Stomach (tissue), 8 donors: ENCODE measurements at regions not wholly inside any gene's neighbourhood (a gene's known extent, or its start where the extent isn't known, plus 50 kb on each side); places are given as distances from the start of the nearest gene placed in this dataset.
"Not testable (repeated sequence)": the region's sequence is repeated elsewhere in the genome, so short reads cannot be mapped to it uniquely, and the experiment has no call there.

Experiments
- DNase-seq, 2 donors: peaks; one replicate each; pipeline versions ENCODE4 v3.0.0 to v3.0.0-alpha.2; 2013 to 2019
- H3K27ac ChIP-seq, 5 donors: fragments of 200-600 bp in 4 of 5; sonication (generic) in 4 of 5; one replicate each; pipeline ENCODE4 v1.5.1; 2013 to 2019; ENCODE audit warnings: mild to moderate bottlenecking in 1 of 5, moderate library complexity in 1 of 5
- H3K27me3 ChIP-seq, 3 donors: fragments of 200-600 bp; sonication (generic); one replicate each; pipeline ENCODE4 v1.5.1; 2017 to 2019; ENCODE audit warnings: mixed run types in 1 of 3
- H3K36me3 ChIP-seq, 4 donors: fragments of 200-600 bp; sonication (generic); 1 replicate in 3 of 4; 2 replicates in 1 of 4; pipeline ENCODE4 v1.5.1; 2016 to 2019
- H3K4me1 ChIP-seq, 4 donors: fragments of 200-600 bp; sonication (generic); one replicate each; pipeline ENCODE4 v1.5.1; 2016 to 2019
- H3K4me3 ChIP-seq, 4 donors: fragments of 200-600 bp; sonication (generic) in 3 of 4; one replicate each; pipeline ENCODE4 v1.5.1; 2016 to 2019; ENCODE audit warnings: mild to moderate bottlenecking in 1 of 4
- H3K9me3 ChIP-seq, 4 donors: fragments of 200-600 bp; sonication (generic); one replicate each; pipeline ENCODE4 v1.5.1; 2016 to 2019
- CTCF ChIP-seq, 7 experiments: fragments of 450-650 bp in 4 of 7; fragments of 200-600 bp in 3 of 7; sonication (generic) in 3 of 7; IDR thresholded peaks; one replicate each; pipeline ENCODE4 v1.5.1; 2016 to 2019; ENCODE audit warnings: antibody characterized with exemption in 7 of 7, control low read depth in 2 of 7, mild to moderate bottlenecking in 1 of 7
- EP300 ChIP-seq: sonication (generic); formaldehyde crosslinking; IDR thresholded peaks from one replicate; pipeline ENCODE4 v1.6.1; 2017; ENCODE audit warnings: antibody characterized with exemption
- POLR2A ChIP-seq, 4 donors: fragments of 450-650 bp; IDR thresholded peaks; one replicate each; pipeline ENCODE4 v1.6.1; 2016; ENCODE audit warnings: antibody characterized with exemption in 4 of 4, control low read depth in 2 of 4, mild to moderate bottlenecking in 1 of 4, moderate library complexity in 1 of 4
- POLR2AphosphoS5 ChIP-seq, 3 donors: sonication (generic); formaldehyde crosslinking; IDR thresholded peaks; one replicate each; pipeline ENCODE4 v1.6.1; 2016; ENCODE audit warnings: antibody characterized with exemption in 3 of 3
- WGBS, 5 donors: extraction: QIAGEN DNeasy Blood & Tissue Kit in 3 of 5; methylation state at CpG; one replicate each; pipeline versions ENCODE4 v1.1.5 to v1.1.7; 2013 to 2018; 5-methylcytosine and 5-hydroxymethylcytosine counted together
- intact Hi-C: fragments of 100-400 bp; cut with DNase I; formaldehyde crosslinking; loops from one replicate; pipeline ENCODE4 v1.15.1; 2023; ENCODE audit warnings: low total_unique reads
- donor health status: healthy with polysubstance abuse.
- donor health status: Bipolar disorder and iron deficiency.
- donor health status: healthy.

GRCh38 chr18:76616373-76616772 lies 121.3 kb upstream of the ZNF516 start:
- no peak for DNase-seq
- H3K36me3 ChIP-seq = no peaks in the 10 kb centered on the region
- H3K4me3 ChIP-seq = no peak overlapping the region
- 80 to 92% (median 90%) methylated on average over 7 of the region's 7 CpGs for WGBS, 5 donors
- intact Hi-C loops = no loop called here
- H3K27ac ChIP-seq = no peak overlapping the region
- peaks cover 20 to 29% (median 27%) of the 10 kb centered on the region in 4 donors for H3K4me1 ChIP-seq
- no peak for TF ChIP-seq CTCF (IDR thresholded peaks at IDR 0.05)
- no peaks in the 10 kb centered on the region for H3K27me3 ChIP-seq
- H3K9me3 ChIP-seq = no peaks in the 10 kb centered on the region

DNA sequence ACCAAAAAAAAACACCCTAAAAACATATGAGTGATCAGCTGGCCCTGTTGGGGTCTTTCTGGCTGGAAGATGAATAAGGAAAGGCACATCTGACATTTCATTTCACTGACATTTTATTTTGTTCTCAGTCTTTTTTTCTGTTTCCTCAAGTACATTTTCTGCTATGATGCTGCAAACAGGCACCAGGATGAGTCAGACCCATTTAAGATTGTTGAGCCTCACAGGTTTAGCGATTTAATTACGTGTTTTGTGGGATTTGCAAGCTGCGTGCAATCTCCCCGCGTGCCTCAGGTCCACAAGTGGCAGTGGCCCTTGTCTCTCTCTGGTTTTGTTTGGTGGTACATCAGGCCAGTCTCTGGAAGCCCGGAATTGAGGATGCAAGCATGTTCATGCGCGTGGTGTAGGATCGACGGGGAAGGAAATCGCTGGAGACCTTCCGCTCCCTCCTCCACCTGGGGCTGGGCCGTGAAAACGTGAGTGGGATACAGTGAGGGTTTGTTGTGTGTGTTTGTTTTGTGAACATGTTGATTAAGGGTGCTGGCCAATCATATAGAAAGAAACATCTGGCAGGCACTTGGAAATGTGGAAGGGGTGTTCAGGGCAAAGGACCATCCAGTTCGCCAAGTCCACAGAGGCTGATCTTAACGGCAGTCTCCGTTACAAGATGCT lies 120.2 kb upstream of the ZNF516 start:
- 81 to 89% (median 87%) methylated on average over 17 of the region's 17 CpGs for WGBS, 5 donors
- Histone ChIP-seq H3K9me3 (no peaks in the 10 kb centered on the region), H3K27ac (no peak overlapping the region), H3K4me1 (peaks cover 10 to 28% (median 16%) of the 10 kb centered on the region in 4 donors), H3K4me3 (no peak overlapping the region), H3K36me3 (no peaks in the 10 kb centered on the region), H3K27me3 (no peaks in the 10 kb centered on the region)
- TF ChIP-seq POLR2A (IDR thresholded peaks at IDR 0.05) (no peak), POLR2AphosphoS5 (IDR thresholded peaks at IDR 0.05) (no peak), CTCF (IDR thresholded peaks at IDR 0.05) (no peak), EP300 (no peak)
- intact Hi-C loops = no loop called here
- DNase-seq = no peak

- Histone ChIP-seq H3K36me3 (no peaks in the 10 kb centered on the region), H3K4me3 (no peak overlapping the region), H3K4me1 (peaks cover 0 to 13% (median 1%) of the 10 kb centered on the region in 4 donors), H3K9me3 (no peaks in the 10 kb centered on the region), H3K27ac (no peak overlapping the region), H3K27me3 (no peaks in the 10 kb centered on the region)
- intact Hi-C loops = no loop called here
- 92 to 98% (median 96%) methylated on average over 25 of the region's 25 CpGs for WGBS, 5 donors
- TF ChIP-seq POLR2AphosphoS5 (IDR thresholded peaks at IDR 0.05) = no peak
- no peak for TF ChIP-seq POLR2A (IDR thresholded peaks at IDR 0.05)
- TF ChIP-seq EP300 = no peak
- no peak for TF ChIP-seq CTCF (IDR thresholded peaks at IDR 0.05)
- no peak for DNase-seq
Observed at GRCh38 chr18:76613755-76614120, 118.7 kb upstream of the ZNF516 start.

DNA sequence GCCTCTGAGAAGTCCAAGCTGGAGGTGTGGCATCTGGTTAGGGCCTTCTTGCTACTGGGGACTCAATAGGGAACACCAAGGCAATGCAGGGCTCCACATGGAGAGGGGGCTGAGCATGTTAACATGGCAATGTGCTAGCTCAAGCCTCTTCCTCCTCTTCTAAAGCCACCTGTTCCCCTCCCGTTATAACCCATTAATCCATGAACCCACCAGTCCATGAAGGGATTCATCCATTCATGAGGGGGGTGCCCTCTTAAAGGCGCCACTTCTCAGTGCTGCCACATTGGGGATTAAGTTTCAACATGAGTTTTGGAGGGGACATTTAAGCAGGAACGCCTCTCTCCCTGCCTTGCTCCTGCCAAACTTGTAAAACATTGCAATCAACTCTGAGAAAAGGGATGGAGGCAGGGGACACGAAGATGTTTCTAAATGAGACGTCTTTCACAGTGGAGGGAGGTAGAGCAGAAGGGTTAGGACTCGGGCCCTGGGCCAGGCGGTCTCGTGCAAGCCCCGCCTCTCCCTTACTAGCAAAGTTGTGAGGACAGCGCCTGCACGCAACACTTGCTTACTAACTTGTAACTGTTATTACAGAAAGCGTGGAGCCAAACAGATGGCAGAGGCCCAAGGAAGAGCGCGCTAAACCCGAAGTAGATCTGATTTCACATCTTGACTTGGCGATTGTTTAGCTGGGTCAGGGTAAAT lies 118.2 kb upstream of the ZNF516 start:
- H3K36me3 ChIP-seq = no peaks in the 10 kb centered on the region
- no peaks in the 10 kb centered on the region for H3K27me3 ChIP-seq
- DNase-seq = no peak
- H3K27ac ChIP-seq = no peak overlapping the region
- 82 to 87% (median 84%) methylated on average over 16 of the region's 16 CpGs for WGBS, 5 donors
- intact Hi-C loops = no loop called here
- peaks cover 0 to 11% (median 0%) of the 10 kb centered on the region in 4 donors for H3K4me1 ChIP-seq
- H3K4me3 ChIP-seq = no peak overlapping the region
- no peaks in the 10 kb centered on the region for H3K9me3 ChIP-seq
- TF ChIP-seq CTCF (IDR thresholded peaks at IDR 0.05) (no peak), POLR2A (IDR thresholded peaks at IDR 0.05) (no peak), POLR2AphosphoS5 (IDR thresholded peaks at IDR 0.05) (no peak), EP300 (no peak)

DNA sequence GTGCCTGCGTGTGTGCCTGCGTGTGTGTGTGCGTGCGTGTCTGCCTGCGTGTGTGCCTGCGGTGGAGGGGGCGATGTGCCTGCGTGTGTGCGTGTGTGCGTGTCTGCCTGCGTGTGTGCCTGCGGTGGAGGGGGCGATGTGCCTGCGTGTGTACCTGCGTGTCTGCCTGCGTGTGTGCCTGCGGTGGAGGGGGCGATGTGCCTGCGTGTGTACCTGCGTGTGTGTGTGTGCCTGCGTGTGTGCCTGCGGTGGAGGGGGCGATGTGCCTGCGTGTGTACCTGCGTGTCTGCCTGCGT lies 116.7 kb upstream of the ZNF516 start:
- WGBS, 5 donors = 91 to 97% (median 94%) methylated on average over 6 to 26 of the region's 26 CpGs
- H3K9me3 ChIP-seq, DNase-seq, H3K36me3 ChIP-seq, H3K4me3 ChIP-seq, intact Hi-C loops, H3K27ac ChIP-seq, H3K27me3 ChIP-seq: not testable (repeated sequence)
- H3K4me1 ChIP-seq = peaks cover 0 to 11% (median 0%) of the 10 kb centered on the region in 4 donors
